ENCODE measurements at regions not wholly inside any gene's neighbourhood (a gene's known extent, or its start where the extent isn't known, plus 50 kb on each side); places are given as distances from the start of the nearest gene placed in this dataset.
A peak's percentile ranks its signal among the peaks of the same experiment; 100 is the strongest.

DNA sequence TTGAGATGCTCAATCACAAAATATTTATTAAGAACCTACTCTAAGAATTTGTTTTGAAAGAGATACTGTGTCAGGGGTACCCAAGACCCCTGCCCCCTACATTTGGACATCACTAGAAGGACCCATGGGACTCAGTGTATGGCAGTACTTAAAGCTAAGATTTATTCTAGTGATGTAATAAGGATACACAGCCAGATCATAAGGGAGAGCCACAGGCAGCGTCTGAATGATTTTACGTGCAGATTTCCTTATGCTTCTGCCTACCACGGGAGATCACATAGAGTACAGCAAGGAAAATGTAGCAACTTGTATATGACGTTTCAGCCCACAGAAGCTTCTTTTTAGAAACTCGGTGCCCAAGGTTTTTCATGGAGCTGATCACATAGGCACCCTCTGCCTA, 172.9 kb downstream of the DEPDC1B start:
- TF ChIP-seq EZH2phosphoT487 (IDR thresholded peaks at IDR 0.05; ENCODE audit: borderline replicate concordance): no peak
- TF ChIP-seq, protein P1, sequence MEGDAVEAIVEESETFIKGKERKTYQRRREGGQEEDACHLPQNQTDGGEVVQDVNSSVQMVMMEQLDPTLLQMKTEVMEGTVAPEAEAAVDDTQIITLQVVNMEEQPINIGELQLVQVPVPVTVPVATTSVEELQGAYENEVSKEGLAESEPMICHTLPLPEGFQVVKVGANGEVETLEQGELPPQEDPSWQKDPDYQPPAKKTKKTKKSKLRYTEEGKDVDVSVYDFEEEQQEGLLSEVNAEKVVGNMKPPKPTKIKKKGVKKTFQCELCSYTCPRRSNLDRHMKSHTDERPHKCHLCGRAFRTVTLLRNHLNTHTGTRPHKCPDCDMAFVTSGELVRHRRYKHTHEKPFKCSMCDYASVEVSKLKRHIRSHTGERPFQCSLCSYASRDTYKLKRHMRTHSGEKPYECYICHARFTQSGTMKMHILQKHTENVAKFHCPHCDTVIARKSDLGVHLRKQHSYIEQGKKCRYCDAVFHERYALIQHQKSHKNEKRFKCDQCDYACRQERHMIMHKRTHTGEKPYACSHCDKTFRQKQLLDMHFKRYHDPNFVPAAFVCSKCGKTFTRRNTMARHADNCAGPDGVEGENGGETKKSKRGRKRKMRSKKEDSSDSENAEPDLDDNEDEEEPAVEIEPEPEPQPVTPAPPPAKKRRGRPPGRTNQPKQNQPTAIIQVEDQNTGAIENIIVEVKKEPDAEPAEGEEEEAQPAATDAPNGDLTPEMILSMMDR (conservative IDR thresholded peaks at IDR 0.05; ENCODE audit: low read length): no peak
- Histone ChIP-seq H3K36me3 (ENCODE audit: insufficient read depth, low read length) (no peaks in the 10 kb centered on the region), H3F3A (ENCODE audit: low read depth) (no peaks in the 10 kb centered on the region), H3K4me1 (ENCODE audit: insufficient read depth, low read length, poor library complexity, severe bottlenecking) (peaks cover 3% of the 10 kb centered on the region), H3K9me2 (replicated peaks; ENCODE audit: low read depth, low read length) (no peaks in the 10 kb centered on the region), H3K9ac (ENCODE audit: low read depth, low read length, poor library complexity, severe bottlenecking) (no peak overlapping the region), H4K20me1 (ENCODE audit: insufficient read depth, low read length, poor library complexity, severe bottlenecking) (no peaks in the 10 kb centered on the region), H3K4me2 (ENCODE audit: low read depth, low read length, poor library complexity, severe bottlenecking) (no peak overlapping the region), H3K4me3 (ENCODE audit: low read length, poor library complexity, severe bottlenecking) (no peak overlapping the region), H2AFZ (ENCODE audit: low read length) (no peak overlapping the region), H3K27me3 (ENCODE audit: insufficient read depth, low read length, poor library complexity, severe bottlenecking) (no peaks in the 10 kb centered on the region), H3K9me3 (ENCODE audit: insufficient read depth, low read depth, low read length) (no peaks in the 10 kb centered on the region), H3K79me2 (ENCODE audit: insufficient read depth, low read length) (no peaks in the 10 kb centered on the region)

DNA sequence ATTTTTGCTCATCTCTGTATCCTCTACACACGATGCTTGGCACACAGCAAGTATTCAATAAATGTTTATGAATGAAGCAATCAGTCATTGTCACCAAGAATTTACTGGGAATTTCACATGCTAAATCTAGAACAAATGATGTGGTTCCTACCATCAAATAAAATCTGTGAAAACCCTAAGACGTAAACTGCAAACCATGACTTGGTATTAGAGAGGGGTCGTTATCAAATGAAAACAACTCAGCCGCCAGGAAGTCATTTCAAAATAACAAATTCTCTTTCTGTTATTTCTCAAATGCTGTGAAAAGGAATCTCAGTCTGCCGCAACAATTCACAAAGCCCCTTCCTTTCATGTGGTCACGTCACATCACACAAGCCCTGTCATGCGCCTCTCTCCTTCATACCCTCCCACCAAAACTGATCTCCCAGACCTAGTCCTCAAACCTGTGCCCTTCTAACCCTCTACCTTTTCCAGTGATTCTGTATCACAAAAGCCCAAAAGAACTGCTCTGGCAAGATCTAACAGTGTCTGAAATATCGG, 173.6 kb downstream of the DEPDC1B start:
- no peaks in the 10 kb centered on the region for H4K20me1 ChIP-seq (ENCODE audit: insufficient read depth, low read length, poor library complexity, severe bottlenecking)
- H3K9ac ChIP-seq (ENCODE audit: low read depth, low read length, poor library complexity, severe bottlenecking): no peak overlapping the region
- H3K27me3 ChIP-seq (ENCODE audit: insufficient read depth, low read length, poor library complexity, severe bottlenecking): no peaks in the 10 kb centered on the region
- H3K36me3 ChIP-seq (ENCODE audit: insufficient read depth, low read length): no peaks in the 10 kb centered on the region
- H3F3A ChIP-seq (ENCODE audit: low read depth): no peaks in the 10 kb centered on the region
- no peak overlapping the region for H2AFZ ChIP-seq (ENCODE audit: low read length)
- no peaks in the 10 kb centered on the region for H3K79me2 ChIP-seq (ENCODE audit: insufficient read depth, low read length)
- H3K4me1 ChIP-seq (ENCODE audit: insufficient read depth, low read length, poor library complexity, severe bottlenecking): peaks cover 9% of the 10 kb centered on the region
- H3K9me3 ChIP-seq (ENCODE audit: insufficient read depth, low read depth, low read length): no peaks in the 10 kb centered on the region
- H3K9me2 ChIP-seq (replicated peaks; ENCODE audit: low read depth, low read length): no peaks in the 10 kb centered on the region
- no peak overlapping the region for H3K4me3 ChIP-seq (ENCODE audit: low read length, poor library complexity, severe bottlenecking)
- TF ChIP-seq EZH2phosphoT487 (IDR thresholded peaks at IDR 0.05; ENCODE audit: borderline replicate concordance): no peak
- TF ChIP-seq, protein P1 (conservative IDR thresholded peaks at IDR 0.05; ENCODE audit: low read length): no peak
- no peak overlapping the region for H3K4me2 ChIP-seq (ENCODE audit: low read depth, low read length, poor library complexity, severe bottlenecking)

DNA sequence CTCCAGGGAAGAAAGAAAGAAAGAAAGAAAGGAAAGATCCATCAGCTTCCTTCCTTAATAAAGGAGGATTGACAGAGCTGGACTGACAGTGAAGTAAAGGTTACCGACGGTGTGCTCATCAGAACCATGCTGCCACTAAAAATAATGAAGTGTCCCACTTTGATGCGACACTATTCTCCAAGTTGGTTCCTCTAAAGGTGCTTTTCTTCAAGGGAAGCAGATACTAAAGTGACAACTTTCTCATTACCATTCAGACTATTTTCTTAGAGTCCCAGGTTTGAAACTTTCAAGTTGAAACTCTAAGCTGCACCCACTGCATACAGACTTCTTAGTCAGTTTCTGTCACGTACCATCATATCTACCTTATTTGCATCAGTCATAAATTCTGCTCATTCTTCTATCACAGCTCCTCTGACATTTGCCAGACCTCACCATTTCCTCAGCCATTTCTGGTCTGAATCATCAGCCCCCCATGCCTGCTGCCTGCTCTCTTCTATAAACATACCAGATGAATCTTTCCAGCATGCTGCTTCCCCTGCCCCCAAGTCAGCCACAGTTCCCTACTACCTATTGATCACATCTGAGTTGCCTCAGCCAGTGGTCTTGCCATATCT, 177.6 kb downstream of the DEPDC1B start:
- Histone ChIP-seq H3F3A (ENCODE audit: low read depth) (no peaks in the 10 kb centered on the region), H3K4me2 (ENCODE audit: low read depth, low read length, poor library complexity, severe bottlenecking) (peak overlapping the region; percentile 39), H4K20me1 (ENCODE audit: insufficient read depth, low read length, poor library complexity, severe bottlenecking) (no peaks in the 10 kb centered on the region), H2AFZ (ENCODE audit: low read length) (peak overlapping the region; percentile 18; the same call in 1 of the 2 replicates), H3K27me3 (ENCODE audit: insufficient read depth, low read length, poor library complexity, severe bottlenecking) (no peaks in the 10 kb centered on the region), H3K4me1 (ENCODE audit: insufficient read depth, low read length, poor library complexity, severe bottlenecking) (peaks cover 12% of the 10 kb centered on the region), H3K9me3 (ENCODE audit: insufficient read depth, low read depth, low read length) (no peaks in the 10 kb centered on the region), H3K9me2 (replicated peaks; ENCODE audit: low read depth, low read length) (no peaks in the 10 kb centered on the region), H3K4me3 (ENCODE audit: low read length, poor library complexity, severe bottlenecking) (no peak overlapping the region), H3K79me2 (ENCODE audit: insufficient read depth, low read length) (no peaks in the 10 kb centered on the region), H3K36me3 (ENCODE audit: insufficient read depth, low read length) (no peaks in the 10 kb centered on the region), H3K9ac (ENCODE audit: low read depth, low read length, poor library complexity, severe bottlenecking) (no peak overlapping the region)
- TF ChIP-seq EZH2phosphoT487 (IDR thresholded peaks at IDR 0.05; ENCODE audit: borderline replicate concordance): no peak

Measured in Loucy (cell line).